Stimulated activated CD4-positive, alpha-beta T cell treated with anti-CD3 and anti-CD28 coated beads, Interleukin-12 subunit alpha, Interleukin-12 subunit beta, amount 100 ng/mL, for 24 hours (primary cell): ENCODE measurements at regions not wholly inside any gene's neighbourhood (a gene's known extent, or its start where the extent isn't known, plus 50 kb on each side); places are given as distances from the start of the nearest gene placed in this dataset.

Experiments
- DNase-seq, 2 experiments: peaks; one replicate each; pipeline ENCODE4 v3.0.0-alpha.2; 2020; ENCODE audit warnings: low read depth in 2 of 2

DNA sequence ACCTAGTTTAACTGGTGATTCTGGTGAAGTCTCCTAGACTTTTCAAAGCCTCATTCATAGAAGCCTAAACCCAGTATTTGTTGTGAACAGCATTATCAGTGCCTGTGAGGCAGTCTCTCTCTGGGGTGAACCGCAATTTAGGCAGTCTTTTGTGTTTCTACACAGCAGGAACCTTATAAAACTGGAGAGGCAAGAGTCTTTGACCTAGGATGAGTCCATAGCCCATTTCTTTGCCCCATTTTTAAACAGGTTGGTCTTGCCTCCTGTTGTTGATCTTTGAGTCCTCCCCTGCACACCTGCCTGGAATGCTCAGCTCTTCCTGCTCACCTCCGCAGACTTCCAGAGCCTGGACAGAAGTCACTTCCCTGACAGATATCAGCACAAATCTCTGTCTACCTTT is 51.2 kb upstream of the NRP1 start:
- no peak for DNase-seq

DNA sequence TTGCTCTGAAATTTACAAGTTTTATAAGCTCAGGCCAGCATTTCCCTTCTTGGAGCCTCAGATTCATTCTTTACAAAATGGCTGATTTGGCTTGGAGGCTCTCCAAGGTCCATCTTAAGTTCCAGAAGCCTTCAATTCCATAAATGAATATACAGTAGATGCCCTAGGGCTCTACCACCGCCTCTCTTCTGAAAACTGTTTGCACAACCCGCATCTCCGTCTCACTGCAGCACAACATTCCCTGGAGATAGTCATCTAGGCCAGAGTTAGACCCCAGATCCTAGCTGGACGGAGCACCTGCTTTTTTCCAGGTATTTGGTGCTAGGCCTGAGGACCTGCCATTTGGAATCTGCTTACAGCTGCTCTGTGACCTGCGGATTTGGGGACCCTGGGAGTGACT is 50.5 kb upstream of the NRP1 start:
- no peak for DNase-seq
